Endodermal cell (in vitro differentiated cells): ENCODE measurements at regions not wholly inside any gene's neighbourhood (a gene's known extent, or its start where the extent isn't known, plus 50 kb on each side); places are given as distances from the start of the nearest gene placed in this dataset.

Experiments
- DNase-seq: peaks from one replicate; pipeline ENCODE4 v3.0.0-alpha.2; 2017
- H3K27ac ChIP-seq: 2 replicates; pipeline ENCODE4 v1.5.1; 2013; ENCODE audit warnings: mild to moderate bottlenecking, low read depth, low read length, moderate library complexity
- H3K27me3 ChIP-seq: 2 replicates; pipeline ENCODE4 v1.6.1; 2013; ENCODE audit warnings: mild to moderate bottlenecking, low read length, moderate library complexity; ENCODE audit not compliant: insufficient read depth, control insufficient read depth, poor library complexity, severe bottlenecking
- H3K36me3 ChIP-seq: 2 replicates; pipeline ENCODE4 v1.7.0; 2013; ENCODE audit warnings: mild to moderate bottlenecking, low read length, moderate library complexity; ENCODE audit not compliant: control insufficient read depth, insufficient read depth
- H3K4me1 ChIP-seq: one replicate; pipeline ENCODE4 v1.7.0; 2013; ENCODE audit warnings: low read length; ENCODE audit not compliant: control insufficient read depth, insufficient read depth
- H3K4me3 ChIP-seq: 2 replicates; pipeline ENCODE4 v1.5.1; 2013; ENCODE audit warnings: mild to moderate bottlenecking, low read length, moderate library complexity
- H3K9ac ChIP-seq: 2 replicates; pipeline ENCODE4 v1.6.1; 2013; ENCODE audit warnings: mild to moderate bottlenecking, low read length, moderate library complexity; ENCODE audit not compliant: poor library complexity, severe bottlenecking; ENCODE audit errors: extremely low read depth
- H3K9me3 ChIP-seq: 2 replicates; pipeline ENCODE4 v1.6.1; 2013; ENCODE audit warnings: mild to moderate bottlenecking, low read length, moderate library complexity; ENCODE audit not compliant: control insufficient read depth
- H3K27ac Mint-ChIP-seq: 2 replicates; pipeline ENCODE4 v1.8.0; 2020; ENCODE audit warnings: mixed read lengths
- H3K27me3 Mint-ChIP-seq: 2 replicates; pipeline ENCODE4 v1.8.0; 2021; ENCODE audit warnings: mild to moderate bottlenecking, mixed read lengths; ENCODE audit not compliant: insufficient read depth
- H3K36me3 Mint-ChIP-seq: 2 replicates; pipeline ENCODE4 v1.8.0; 2020; ENCODE audit warnings: low read depth, mixed read lengths
- H3K4me1 Mint-ChIP-seq: 2 replicates; pipeline ENCODE4 v1.8.0; 2020; ENCODE audit warnings: mixed read lengths
- H3K4me3 Mint-ChIP-seq: 2 replicates; pipeline ENCODE4 v1.8.0; 2020; ENCODE audit warnings: mild to moderate bottlenecking, moderate library complexity, mixed read lengths
- H3K9me3 Mint-ChIP-seq: 2 replicates; pipeline ENCODE4 v1.8.0; 2020; ENCODE audit warnings: mild to moderate bottlenecking, mixed read lengths
- CTCF ChIP-seq: fragments of 200-600 bp; sonication (generic); conservative IDR thresholded peaks from 2 replicates; pipeline ENCODE4 v1.5.0; 2021; ENCODE audit warnings: antibody characterized with exemption, mild to moderate bottlenecking
- WGBS, 2 experiments: methylation state at CpG; one replicate each; pipeline versions ENCODE4 v1.1.5 to v1.1.7; 2013; ENCODE audit warnings: missing lambda C conversion rate in 2 of 2, mixed read lengths in 1 of 2; ENCODE audit not compliant: insufficient coverage in 1 of 2, insufficient read length in 1 of 2; 5-methylcytosine and 5-hydroxymethylcytosine counted together

GRCh38 chr1:238071061-238071460, 180.3 kb upstream of the ZP4 start:
- Mint-ChIP-seq H3K9me3 (peaks cover 8% of the 10 kb centered on the region), H3K27ac (no peak overlapping the region), H3K27me3 (no peaks in the 10 kb centered on the region), H3K4me1 (no peaks in the 10 kb centered on the region), H3K36me3 (no peaks in the 10 kb centered on the region), H3K4me3 (no peak overlapping the region)
- no peak for TF ChIP-seq CTCF
- H3K9ac ChIP-seq = no peak overlapping the region
- no peaks in the 10 kb centered on the region for H3K9me3 ChIP-seq
- WGBS, 2 experiments = 98% methylated on average over 3 of the region's 3 CpGs; no CpG with 5 or more reads in 1 of the 2 experiments
- no peak overlapping the region for H3K27ac ChIP-seq
- no peaks in the 10 kb centered on the region for H3K4me1 ChIP-seq
- DNase-seq = no peak
- no peak overlapping the region for H3K4me3 ChIP-seq
- no peaks in the 10 kb centered on the region for H3K27me3 ChIP-seq
- H3K36me3 ChIP-seq = no peaks in the 10 kb centered on the region

DNA sequence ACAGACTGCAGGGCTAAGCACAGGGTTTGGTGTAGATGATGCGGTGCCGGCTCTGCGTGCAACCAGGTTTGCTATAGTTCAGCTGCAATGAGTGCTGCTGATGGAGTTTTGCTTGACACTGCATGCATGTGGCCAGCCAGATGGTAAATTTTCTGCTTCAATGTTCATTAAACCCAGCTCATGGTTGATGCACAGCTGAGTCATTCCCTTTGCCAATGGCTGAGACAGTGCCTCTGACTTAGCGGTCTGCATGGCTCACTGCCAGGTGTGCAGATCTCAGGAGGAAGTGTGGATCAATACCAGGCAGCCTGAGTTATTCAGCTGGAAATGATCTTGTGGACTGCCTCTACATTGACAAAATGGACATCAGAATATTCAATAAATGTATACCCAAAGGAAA, 172.7 kb upstream of the ZP4 start:
- Histone ChIP-seq H3K4me1 (no peaks in the 10 kb centered on the region), H3K9me3 (peaks cover 12% of the 10 kb centered on the region), H3K4me3 (no peak overlapping the region), H3K9ac (no peak overlapping the region), H3K36me3 (no peaks in the 10 kb centered on the region), H3K27ac (no peak overlapping the region), H3K27me3 (no peaks in the 10 kb centered on the region)
- Mint-ChIP-seq H3K27ac (no peak overlapping the region), H3K36me3 (no peaks in the 10 kb centered on the region), H3K4me3 (no peak overlapping the region), H3K4me1 (no peaks in the 10 kb centered on the region), H3K9me3 (peaks cover 10% of the 10 kb centered on the region), H3K27me3 (no peaks in the 10 kb centered on the region)
- no peak for DNase-seq
- TF ChIP-seq CTCF = no peak
- WGBS, 2 experiments = 93 to 100% methylated on average over 4 of the region's 4 CpGs

DNA sequence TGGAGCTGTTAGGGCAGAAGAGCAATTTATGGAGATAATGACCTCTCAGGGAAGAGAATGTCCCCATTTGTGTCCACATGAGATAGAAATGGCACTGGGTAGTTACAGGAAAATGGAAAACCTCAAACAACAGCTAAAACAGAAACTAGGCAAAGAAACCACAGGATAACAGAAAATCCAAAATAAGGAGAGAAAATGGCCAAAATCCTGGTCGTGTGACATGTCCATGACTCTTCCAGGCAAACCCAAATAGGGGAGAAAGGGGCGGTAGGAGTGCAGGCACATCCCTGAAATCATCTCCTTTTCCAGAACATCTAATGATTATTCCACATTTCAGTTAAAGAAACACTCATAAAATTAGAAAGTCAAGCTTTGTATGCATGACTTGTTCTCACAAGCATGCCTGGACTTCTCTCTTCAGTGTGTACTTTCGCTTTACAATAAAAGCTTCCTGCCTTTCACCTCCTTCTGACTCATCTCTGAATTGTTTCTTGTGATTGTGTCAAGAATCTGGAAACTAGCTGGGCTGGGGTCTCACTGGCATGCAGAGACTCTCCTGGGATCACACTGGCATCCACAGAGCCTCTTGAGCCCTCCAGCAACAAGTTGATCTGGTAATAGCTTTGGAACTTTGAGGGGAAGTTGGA, 171.4 kb upstream of the ZP4 start:
- Mint-ChIP-seq H3K9me3 (peaks cover 21% of the 10 kb centered on the region), H3K27ac (no peak overlapping the region), H3K4me3 (no peak overlapping the region), H3K27me3 (no peaks in the 10 kb centered on the region), H3K4me1 (no peaks in the 10 kb centered on the region), H3K36me3 (peaks cover 3% of the 10 kb centered on the region)
- no peaks in the 10 kb centered on the region for H3K4me1 ChIP-seq
- DNase-seq = no peak
- 91% methylated on average over 3 of the region's 3 CpGs; no CpG with 5 or more reads in 1 of the 2 experiments for WGBS, 2 experiments
- H3K9ac ChIP-seq = no peak overlapping the region
- no peak overlapping the region for H3K4me3 ChIP-seq
- H3K27me3 ChIP-seq = no peaks in the 10 kb centered on the region
- no peak for TF ChIP-seq CTCF
- H3K27ac ChIP-seq = no peak overlapping the region
- H3K36me3 ChIP-seq = no peaks in the 10 kb centered on the region
- H3K9me3 ChIP-seq = peaks cover 26% of the 10 kb centered on the region
